GM12892 (cell line): ENCODE measurements at regions not wholly inside any gene's neighbourhood (a gene's known extent, or its start where the extent isn't known, plus 50 kb on each side); places are given as distances from the start of the nearest gene placed in this dataset.

Experiments used
- POLR2A ChIP-seq: IDR thresholded peaks from 2 replicates; pipeline ENCODE4 v1.6.1; 2011; ENCODE audit warnings: low read depth, low read length, control low read depth
- TAF1 ChIP-seq: IDR thresholded peaks from 2 replicates; pipeline ENCODE4 v1.6.1; 2011; ENCODE audit warnings: low read depth, mild to moderate bottlenecking, control low read depth, low read length, borderline replicate concordance

GRCh38 chr7:32381024-32381601 is 109.1 kb downstream of the LSM5 start:
- no peak for TF ChIP-seq POLR2A
- TF ChIP-seq TAF1: no peak
